ENCODE measurements at regions not wholly inside any gene's neighbourhood (a gene's known extent, or its start where the extent isn't known, plus 50 kb on each side); places are given as distances from the start of the nearest gene placed in this dataset.

DNA sequence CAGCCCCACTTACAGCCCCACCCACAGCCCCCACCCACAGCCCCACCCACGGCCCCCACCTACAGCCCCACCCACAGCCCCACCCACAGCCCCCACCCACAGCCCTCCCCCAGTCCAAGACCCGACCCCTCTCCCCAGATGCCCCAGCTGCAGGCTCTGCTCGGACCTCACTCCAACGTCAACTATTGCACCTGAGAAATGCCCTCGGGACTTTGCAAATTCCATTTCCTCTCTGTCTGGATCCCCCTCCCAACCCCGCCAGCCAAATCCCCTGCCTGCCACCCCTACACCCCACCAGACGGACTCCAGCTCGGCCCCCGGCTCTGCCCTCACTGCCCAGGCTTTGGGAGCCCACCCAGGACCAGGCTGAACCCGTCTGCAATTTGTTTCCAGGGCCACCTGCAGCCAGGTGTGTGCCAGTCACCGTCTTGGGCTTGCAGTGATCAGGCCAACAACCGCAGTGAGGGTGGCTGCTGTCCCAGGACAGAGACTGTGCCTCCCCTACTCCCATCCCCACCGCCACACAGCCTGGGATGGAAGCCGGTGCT, 662.8 kb downstream of the BRD1 start:
- TF ChIP-seq ZNF521 (tag by site-specific recombination; IDR thresholded peaks at IDR 0.05) (no peak), TRIM28 (IDR thresholded peaks at IDR 0.05; ENCODE audit: borderline replicate concordance, low read length) (no peak), REST (tag by site-specific recombination; IDR thresholded peaks at IDR 0.05) (no peak), ZNF174 (tag by site-specific recombination; IDR thresholded peaks at IDR 0.05) (no peak), ZNF398 (tag by site-specific recombination; IDR thresholded peaks at IDR 0.05) (no peak), CTCF (tag by site-specific recombination; IDR thresholded peaks at IDR 0.05) (no peak), ZBTB44 (tag by site-specific recombination; IDR thresholded peaks at IDR 0.05) (no peak), ZNF558 (tag by site-specific recombination; IDR thresholded peaks at IDR 0.05) (no peak), ZNF416 (tag by site-specific recombination; IDR thresholded peaks at IDR 0.05) (no peak), ZBTB21 (tag by site-specific recombination; IDR thresholded peaks at IDR 0.05) (no peak), GLIS1 (tag by site-specific recombination; IDR thresholded peaks at IDR 0.05) (no peak), ZNF621 (tag by site-specific recombination; IDR thresholded peaks at IDR 0.05) (no peak)
